HEK293T (cell line): ENCODE measurements at regions not wholly inside any gene's neighbourhood (a gene's known extent, or its start where the extent isn't known, plus 50 kb on each side); places are given as distances from the start of the nearest gene placed in this dataset.
"Not testable (repeated sequence)": the region's sequence is repeated elsewhere in the genome, so short reads cannot be mapped to it uniquely, and the experiment has no call there.

Source experiments
- ARNT ChIP-seq: fragments of 450-650 bp; IDR thresholded peaks from 2 replicates; pipeline ENCODE4 v1.6.1; 2017; ENCODE audit warnings: mild to moderate bottlenecking
- CTBP1 ChIP-seq: fragments of 450-650 bp; IDR thresholded peaks from 2 replicates; pipeline ENCODE4 v1.6.1; 2016; ENCODE audit warnings: borderline replicate concordance
- ELF4 ChIP-seq: fragments of 450-650 bp; IDR thresholded peaks from 2 replicates; pipeline ENCODE4 v1.6.1; 2017; ENCODE audit warnings: antibody characterized with exemption
- FOXK2 ChIP-seq: fragments of 450-650 bp; IDR thresholded peaks from 2 replicates; pipeline ENCODE4 v1.6.1; 2016; ENCODE audit warnings: mild to moderate bottlenecking
- FOXM1 ChIP-seq: fragments of 450-650 bp; IDR thresholded peaks from 2 replicates; pipeline ENCODE4 v1.6.1; 2017; ENCODE audit warnings: mild to moderate bottlenecking, borderline replicate concordance
- PKNOX1 ChIP-seq: fragments of 450-650 bp; IDR thresholded peaks from 2 replicates; pipeline ENCODE4 v1.6.1; 2016
- SP1 ChIP-seq: fragments of 450-650 bp; IDR thresholded peaks from 2 replicates; pipeline ENCODE4 v1.6.1; 2017
- TARDBP ChIP-seq: fragments of 450-650 bp; IDR thresholded peaks from 2 replicates; pipeline ENCODE4 v1.6.1; 2016
- ZNF384 ChIP-seq: fragments of 450-650 bp; IDR thresholded peaks from 2 replicates; pipeline ENCODE4 v1.6.1; 2016

DNA sequence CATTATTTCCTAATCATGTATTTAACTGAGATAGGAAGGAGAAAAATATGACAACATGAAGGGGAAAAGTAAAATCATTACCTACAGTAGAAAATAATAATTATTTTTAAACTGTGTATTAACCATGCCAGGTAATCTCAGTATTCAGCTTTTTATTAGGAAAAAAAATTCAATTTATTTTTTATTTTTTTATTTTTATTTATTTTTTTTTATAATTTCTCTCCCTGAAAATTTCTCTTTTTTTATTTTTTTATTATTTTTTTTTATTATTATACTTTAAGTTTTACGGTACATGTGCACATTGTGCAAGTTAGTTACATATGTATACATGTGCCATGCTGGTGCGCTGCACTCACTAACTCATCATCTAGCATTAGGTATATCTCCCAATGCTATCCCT lies 271.3 kb upstream of the LRRTM4 start:
- not testable (repeated sequence) for TF ChIP-seq ELF4, SP1, ZNF384, TARDBP, FOXM1, PKNOX1, CTBP1, ARNT, FOXK2
